DND-41 (cell line): ENCODE measurements at regions not wholly inside any gene's neighbourhood (a gene's known extent, or its start where the extent isn't known, plus 50 kb on each side); places are given as distances from the start of the nearest gene placed in this dataset.

Experiments used
- EZH2 ChIP-seq: IDR thresholded peaks from 3 replicates; pipeline ENCODE4 v1.6.1; 2012; ENCODE audit warnings: borderline replicate concordance, low read depth, mild to moderate bottlenecking, moderate library complexity, low read length, inconsistent platforms; ENCODE audit not compliant: severe bottlenecking
- TF ChIP-seq, protein P1 (sequence below): IDR thresholded peaks from 2 replicates; pipeline ENCODE4 v1.5.1; 2012; ENCODE audit warnings: borderline replicate concordance, low read length, moderate library complexity, mild to moderate bottlenecking; ENCODE audit not compliant: poor library complexity, severe bottlenecking; ENCODE audit errors: extremely low read depth

DNA sequence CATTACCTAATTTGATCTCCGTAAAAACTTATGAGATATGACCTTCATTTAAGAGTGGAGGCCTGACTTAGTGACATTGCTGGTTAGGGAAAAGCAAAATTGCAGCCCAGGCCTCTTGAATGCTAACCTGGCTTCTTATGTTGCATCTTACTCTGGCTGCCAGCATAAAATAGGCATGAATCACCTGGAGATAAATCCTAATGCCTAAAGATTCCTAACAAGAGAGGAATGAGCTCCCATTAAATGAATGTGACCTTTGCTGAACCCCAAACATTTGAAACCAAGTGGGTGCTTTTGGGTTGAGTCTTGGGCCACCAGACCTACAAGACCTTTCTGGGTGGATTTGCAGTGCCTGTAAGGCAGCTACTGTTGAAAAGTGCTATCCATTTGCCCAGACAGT, 1145.6 kb upstream of the TENM4 start:
- TF ChIP-seq EZH2, result no peak
- TF ChIP-seq, protein P1, sequence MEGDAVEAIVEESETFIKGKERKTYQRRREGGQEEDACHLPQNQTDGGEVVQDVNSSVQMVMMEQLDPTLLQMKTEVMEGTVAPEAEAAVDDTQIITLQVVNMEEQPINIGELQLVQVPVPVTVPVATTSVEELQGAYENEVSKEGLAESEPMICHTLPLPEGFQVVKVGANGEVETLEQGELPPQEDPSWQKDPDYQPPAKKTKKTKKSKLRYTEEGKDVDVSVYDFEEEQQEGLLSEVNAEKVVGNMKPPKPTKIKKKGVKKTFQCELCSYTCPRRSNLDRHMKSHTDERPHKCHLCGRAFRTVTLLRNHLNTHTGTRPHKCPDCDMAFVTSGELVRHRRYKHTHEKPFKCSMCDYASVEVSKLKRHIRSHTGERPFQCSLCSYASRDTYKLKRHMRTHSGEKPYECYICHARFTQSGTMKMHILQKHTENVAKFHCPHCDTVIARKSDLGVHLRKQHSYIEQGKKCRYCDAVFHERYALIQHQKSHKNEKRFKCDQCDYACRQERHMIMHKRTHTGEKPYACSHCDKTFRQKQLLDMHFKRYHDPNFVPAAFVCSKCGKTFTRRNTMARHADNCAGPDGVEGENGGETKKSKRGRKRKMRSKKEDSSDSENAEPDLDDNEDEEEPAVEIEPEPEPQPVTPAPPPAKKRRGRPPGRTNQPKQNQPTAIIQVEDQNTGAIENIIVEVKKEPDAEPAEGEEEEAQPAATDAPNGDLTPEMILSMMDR, result no peak
